ENCODE measurements at regions not wholly inside any gene's neighbourhood (a gene's known extent, or its start where the extent isn't known, plus 50 kb on each side); places are given as distances from the start of the nearest gene placed in this dataset.

DNA sequence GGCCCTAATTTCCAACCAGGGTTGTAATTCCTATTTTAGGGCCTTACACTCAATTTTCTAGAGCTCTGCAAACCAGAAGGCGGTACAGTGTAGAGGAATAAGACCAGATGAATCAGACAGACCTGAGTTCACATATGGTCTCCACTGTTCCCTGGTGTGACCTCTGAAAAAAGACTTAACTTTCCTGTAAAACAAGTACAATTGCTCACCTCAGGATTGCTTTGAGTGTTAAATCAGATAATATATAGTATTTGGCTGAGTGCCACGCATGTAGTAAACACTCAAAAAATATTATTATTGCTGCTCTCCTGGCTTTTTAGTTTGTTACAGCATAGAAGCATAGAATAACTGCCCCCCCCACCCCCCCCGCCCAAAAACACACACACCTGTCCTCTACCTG, 51.0 kb upstream of the STT3B start:
- DNase-seq, result no peak

GRCh38 chr3:31482493-31483200, 50.1 kb upstream of the STT3B start:
- no peak for DNase-seq
